ENCODE measurements at regions not wholly inside any gene's neighbourhood (a gene's known extent, or its start where the extent isn't known, plus 50 kb on each side); places are given as distances from the start of the nearest gene placed in this dataset.
"Not testable (repeated sequence)": the region's sequence is repeated elsewhere in the genome, so short reads cannot be mapped to it uniquely, and the experiment has no call there.

DNA sequence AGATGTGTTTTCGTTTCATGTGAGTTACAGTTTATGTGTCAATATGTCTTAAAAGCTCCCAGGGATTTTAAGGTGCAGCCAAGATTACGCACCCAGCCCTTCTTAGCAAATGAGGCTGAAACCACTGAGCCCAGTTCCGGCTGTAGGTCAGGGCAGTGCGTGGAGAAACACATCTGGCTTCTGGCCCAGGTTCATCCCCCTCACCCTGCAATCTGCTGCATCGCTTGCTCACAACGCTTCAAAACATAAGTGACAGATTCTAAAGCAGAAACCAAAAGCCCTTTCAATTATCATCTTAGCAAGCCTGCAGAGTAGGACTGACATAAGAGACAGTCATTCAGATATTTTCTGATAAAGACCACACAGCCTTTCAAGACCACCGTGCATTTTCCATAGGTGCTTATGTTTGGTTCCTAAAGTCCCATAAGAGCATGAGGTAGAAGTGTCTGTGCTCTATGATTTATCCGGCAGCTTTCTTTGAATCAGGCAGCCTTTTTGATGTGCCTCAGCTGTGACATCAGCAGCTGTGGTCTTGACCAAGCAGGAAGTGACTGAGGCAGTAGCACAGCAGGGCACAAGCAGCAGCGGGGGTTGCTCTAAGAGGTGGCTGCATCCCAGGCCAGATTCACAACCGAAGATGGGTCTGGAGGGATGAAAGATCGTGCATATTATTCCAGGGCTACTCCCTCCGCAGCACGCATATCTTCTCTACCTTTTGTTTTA is 72.1 kb upstream of the LYZL2 start:
- 58% methylated on average over 13 of the region's 13 CpGs for WGBS
- Histone ChIP-seq H3K27ac (peak overlapping the region in 1 of 2 donors; percentile 38), H3K4me3 (no peak overlapping the region), H3K4me1 (replicated peaks) (no peaks in the 10 kb centered on the region), H3K27me3 (replicated peaks; ENCODE audit: insufficient read depth) (no peaks in the 10 kb centered on the region), H3K36me3 (no peaks in the 10 kb centered on the region), H3K9me3 (no peaks in the 10 kb centered on the region)
- DNase-seq (ENCODE audit: low spot score): no peak
- intact Hi-C loops (cut with DNase I): no loop called here
- TF ChIP-seq POLR2AphosphoS5 (IDR thresholded peaks at IDR 0.05): no peak
- TF ChIP-seq, protein P1, sequence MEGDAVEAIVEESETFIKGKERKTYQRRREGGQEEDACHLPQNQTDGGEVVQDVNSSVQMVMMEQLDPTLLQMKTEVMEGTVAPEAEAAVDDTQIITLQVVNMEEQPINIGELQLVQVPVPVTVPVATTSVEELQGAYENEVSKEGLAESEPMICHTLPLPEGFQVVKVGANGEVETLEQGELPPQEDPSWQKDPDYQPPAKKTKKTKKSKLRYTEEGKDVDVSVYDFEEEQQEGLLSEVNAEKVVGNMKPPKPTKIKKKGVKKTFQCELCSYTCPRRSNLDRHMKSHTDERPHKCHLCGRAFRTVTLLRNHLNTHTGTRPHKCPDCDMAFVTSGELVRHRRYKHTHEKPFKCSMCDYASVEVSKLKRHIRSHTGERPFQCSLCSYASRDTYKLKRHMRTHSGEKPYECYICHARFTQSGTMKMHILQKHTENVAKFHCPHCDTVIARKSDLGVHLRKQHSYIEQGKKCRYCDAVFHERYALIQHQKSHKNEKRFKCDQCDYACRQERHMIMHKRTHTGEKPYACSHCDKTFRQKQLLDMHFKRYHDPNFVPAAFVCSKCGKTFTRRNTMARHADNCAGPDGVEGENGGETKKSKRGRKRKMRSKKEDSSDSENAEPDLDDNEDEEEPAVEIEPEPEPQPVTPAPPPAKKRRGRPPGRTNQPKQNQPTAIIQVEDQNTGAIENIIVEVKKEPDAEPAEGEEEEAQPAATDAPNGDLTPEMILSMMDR (IDR thresholded peaks at IDR 0.05): no peak
- TF ChIP-seq POLR2A (IDR thresholded peaks at IDR 0.05): no peak

DNA sequence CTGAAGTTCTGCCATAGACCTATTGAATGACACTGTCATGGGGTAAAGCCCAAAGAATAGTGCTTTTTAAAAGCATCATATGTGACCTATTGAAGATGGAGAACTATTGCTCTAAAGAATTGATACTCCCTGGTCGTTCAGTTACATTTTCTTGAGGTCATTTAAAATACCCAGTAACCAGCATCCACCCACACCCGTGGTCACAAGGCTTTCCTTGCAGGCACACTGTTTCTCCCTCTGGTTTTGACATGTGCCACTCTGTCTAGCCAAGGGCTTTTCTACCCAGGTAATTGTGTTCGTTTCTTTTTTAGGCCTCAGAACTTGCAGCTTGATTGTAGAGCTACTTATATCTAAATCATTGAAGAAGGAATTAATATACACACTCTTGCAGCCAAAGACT is 68.3 kb upstream of the LYZL2 start:
- TF ChIP-seq POLR2AphosphoS5 (IDR thresholded peaks at IDR 0.05): no peak
- no peak for TF ChIP-seq POLR2A (IDR thresholded peaks at IDR 0.05)
- TF ChIP-seq, protein P1 (IDR thresholded peaks at IDR 0.05): no peak
- Histone ChIP-seq H3K27me3 (replicated peaks; ENCODE audit: insufficient read depth) (no peaks in the 10 kb centered on the region), H3K27ac (no peak overlapping the region), H3K9me3 (no peaks in the 10 kb centered on the region), H3K4me1 (replicated peaks) (no peaks in the 10 kb centered on the region), H3K36me3 (no peaks in the 10 kb centered on the region), H3K4me3 (no peak overlapping the region)
- intact Hi-C loops (cut with DNase I): no loop called here
- no peak for DNase-seq (ENCODE audit: low spot score)
- WGBS: 90% methylated on average over 3 of the region's 3 CpGs

DNA sequence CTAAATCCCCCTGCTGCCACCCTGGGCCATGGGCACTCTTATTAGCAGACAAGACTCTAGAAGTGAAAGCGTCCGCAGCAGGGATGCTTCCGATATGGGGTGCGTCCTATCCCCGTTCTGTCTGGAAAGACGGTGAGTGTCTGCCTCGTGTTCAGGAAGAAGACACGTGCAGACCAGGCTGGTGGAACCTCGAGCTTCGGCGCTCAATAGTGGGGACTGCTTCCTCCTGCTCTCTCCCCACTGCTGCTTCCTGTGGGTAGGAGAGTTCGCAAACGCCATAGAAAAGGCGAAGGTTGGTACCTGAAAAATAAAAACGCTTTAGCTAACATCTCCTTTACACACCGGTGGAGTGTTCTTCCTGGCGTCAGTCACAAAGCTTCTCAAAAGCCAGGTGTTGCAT is 67.7 kb upstream of the LYZL2 start:
- H3K4me1 ChIP-seq (replicated peaks); H3K27ac ChIP-seq; H3K36me3 ChIP-seq; DNase-seq (ENCODE audit: low spot score); H3K9me3 ChIP-seq; intact Hi-C loops (cut with DNase I); H3K4me3 ChIP-seq; H3K27me3 ChIP-seq (replicated peaks; ENCODE audit: insufficient read depth): not testable (repeated sequence)
- 71% methylated on average over 17 of the region's 17 CpGs for WGBS

GRCh38 chr10:30696416-30697185 is 67.0 kb upstream of the LYZL2 start:
- H3K4me3 ChIP-seq; intact Hi-C loops (cut with DNase I); H3K27me3 ChIP-seq (replicated peaks; ENCODE audit: insufficient read depth); H3K36me3 ChIP-seq; DNase-seq (ENCODE audit: low spot score); H3K27ac ChIP-seq; H3K4me1 ChIP-seq (replicated peaks); H3K9me3 ChIP-seq: not testable (repeated sequence)
- 79% methylated on average over 9 of the region's 10 CpGs for WGBS

- DNase-seq (ENCODE audit: low spot score): peak; percentile 24
- H3K27me3 ChIP-seq (replicated peaks; ENCODE audit: insufficient read depth); H3K36me3 ChIP-seq; H3K9me3 ChIP-seq; H3K27ac ChIP-seq; intact Hi-C loops (cut with DNase I); H3K4me1 ChIP-seq (replicated peaks); H3K4me3 ChIP-seq: not testable (repeated sequence)
- WGBS: 40% methylated on average over 18 of the region's 18 CpGs
- TF ChIP-seq POLR2AphosphoS5 (IDR thresholded peaks at IDR 0.05): peak; percentile 48
These were observed 66.1 kb upstream of the LYZL2 start for GRCh38 chr10:30695481-30696236.

DNA sequence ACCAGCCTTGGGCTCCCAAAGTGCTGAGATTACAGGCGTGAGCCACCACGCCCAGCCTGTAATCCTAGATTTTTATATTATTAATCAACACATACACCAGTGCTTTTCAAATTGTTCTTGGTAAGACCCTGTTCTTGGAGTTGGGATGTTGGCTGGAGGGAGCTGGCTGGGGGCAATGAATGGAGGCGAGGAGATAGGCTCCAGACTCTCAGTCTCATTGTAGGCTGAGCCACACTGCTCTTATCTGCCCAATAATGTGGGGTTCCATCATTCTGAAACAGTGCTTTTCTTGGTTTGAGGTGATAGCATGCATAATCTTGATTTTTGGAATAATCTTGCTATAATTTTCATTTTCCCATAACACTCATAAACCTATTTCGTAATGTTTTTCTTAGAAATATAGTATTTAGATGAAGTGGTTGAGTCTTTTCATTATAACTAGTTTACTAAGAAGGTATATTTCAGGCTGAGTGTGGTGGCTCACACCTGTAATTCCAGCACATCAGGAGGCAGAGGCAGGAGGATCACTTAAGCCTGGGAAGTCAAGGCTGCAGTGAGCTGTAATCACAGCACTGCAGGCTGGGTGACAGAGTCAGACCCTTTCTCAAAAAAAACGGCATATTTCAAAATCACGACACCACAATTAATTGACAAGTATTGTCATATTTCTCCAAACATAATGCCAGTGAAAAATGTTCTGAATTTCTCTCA is 65.1 kb upstream of the LYZL2 start:
- H3K4me1 ChIP-seq (replicated peaks): no peaks in the 10 kb centered on the region
- TF ChIP-seq POLR2A (IDR thresholded peaks at IDR 0.05) (no peak), POLR2AphosphoS5 (IDR thresholded peaks at IDR 0.05) (no peak)
- TF ChIP-seq, protein P1 (IDR thresholded peaks at IDR 0.05): no peak
- intact Hi-C loops (cut with DNase I): no loop called here
- H3K9me3 ChIP-seq: no peaks in the 10 kb centered on the region
- H3K27ac ChIP-seq: no peak overlapping the region
- no peak overlapping the region for H3K4me3 ChIP-seq
- H3K36me3 ChIP-seq: no peaks in the 10 kb centered on the region
- WGBS: 95% methylated on average over 6 of the region's 6 CpGs
- H3K27me3 ChIP-seq (replicated peaks; ENCODE audit: insufficient read depth): no peaks in the 10 kb centered on the region
- DNase-seq (ENCODE audit: low spot score): no peak
